ENCODE measurements at regions not wholly inside any gene's neighbourhood (a gene's known extent, or its start where the extent isn't known, plus 50 kb on each side); places are given as distances from the start of the nearest gene placed in this dataset.

DNA sequence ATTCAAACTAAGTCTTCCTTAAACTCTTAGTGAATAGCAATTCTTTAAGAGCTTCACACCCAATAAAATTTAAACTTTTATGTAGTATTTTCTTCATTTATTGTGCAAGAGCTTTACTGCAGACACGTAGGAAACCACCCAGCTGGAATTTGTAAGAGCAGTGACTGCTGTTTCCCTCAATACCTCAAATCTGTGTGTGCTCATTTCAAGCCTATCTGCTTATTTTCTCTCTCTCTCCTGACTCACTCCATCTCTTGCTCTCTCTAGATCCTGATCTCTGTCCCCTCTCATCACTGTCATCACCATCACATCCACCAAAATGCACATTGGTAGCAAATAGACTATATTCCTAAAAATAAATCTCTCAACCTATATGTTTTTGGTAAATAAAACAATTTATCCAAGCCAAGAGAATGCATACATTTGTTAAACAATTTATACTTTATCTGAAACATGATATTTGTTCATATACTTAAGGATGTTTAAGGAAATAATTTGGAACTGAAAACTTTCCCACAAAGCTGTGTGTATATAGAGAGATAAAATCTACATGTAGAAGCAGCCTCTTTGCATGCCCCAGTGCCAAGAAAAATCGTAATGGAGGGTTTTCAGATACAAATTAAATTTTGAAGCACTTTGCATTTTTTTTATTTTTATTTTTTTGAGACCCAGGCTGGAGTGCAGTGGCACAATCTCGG is 273.0 kb downstream of the TFAP2A start:
- TF ChIP-seq, protein P1, sequence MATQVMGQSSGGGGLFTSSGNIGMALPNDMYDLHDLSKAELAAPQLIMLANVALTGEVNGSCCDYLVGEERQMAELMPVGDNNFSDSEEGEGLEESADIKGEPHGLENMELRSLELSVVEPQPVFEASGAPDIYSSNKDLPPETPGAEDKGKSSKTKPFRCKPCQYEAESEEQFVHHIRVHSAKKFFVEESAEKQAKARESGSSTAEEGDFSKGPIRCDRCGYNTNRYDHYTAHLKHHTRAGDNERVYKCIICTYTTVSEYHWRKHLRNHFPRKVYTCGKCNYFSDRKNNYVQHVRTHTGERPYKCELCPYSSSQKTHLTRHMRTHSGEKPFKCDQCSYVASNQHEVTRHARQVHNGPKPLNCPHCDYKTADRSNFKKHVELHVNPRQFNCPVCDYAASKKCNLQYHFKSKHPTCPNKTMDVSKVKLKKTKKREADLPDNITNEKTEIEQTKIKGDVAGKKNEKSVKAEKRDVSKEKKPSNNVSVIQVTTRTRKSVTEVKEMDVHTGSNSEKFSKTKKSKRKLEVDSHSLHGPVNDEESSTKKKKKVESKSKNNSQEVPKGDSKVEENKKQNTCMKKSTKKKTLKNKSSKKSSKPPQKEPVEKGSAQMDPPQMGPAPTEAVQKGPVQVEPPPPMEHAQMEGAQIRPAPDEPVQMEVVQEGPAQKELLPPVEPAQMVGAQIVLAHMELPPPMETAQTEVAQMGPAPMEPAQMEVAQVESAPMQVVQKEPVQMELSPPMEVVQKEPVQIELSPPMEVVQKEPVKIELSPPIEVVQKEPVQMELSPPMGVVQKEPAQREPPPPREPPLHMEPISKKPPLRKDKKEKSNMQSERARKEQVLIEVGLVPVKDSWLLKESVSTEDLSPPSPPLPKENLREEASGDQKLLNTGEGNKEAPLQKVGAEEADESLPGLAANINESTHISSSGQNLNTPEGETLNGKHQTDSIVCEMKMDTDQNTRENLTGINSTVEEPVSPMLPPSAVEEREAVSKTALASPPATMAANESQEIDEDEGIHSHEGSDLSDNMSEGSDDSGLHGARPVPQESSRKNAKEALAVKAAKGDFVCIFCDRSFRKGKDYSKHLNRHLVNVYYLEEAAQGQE (IDR thresholded peaks at IDR 0.05; ENCODE audit: low read depth): no peak
- no peak for TF ChIP-seq NFIC (IDR thresholded peaks at IDR 0.05)
- no peak for TF ChIP-seq ZBTB7A (IDR thresholded peaks at IDR 0.05; ENCODE audit: low read depth)
- no peak for TF ChIP-seq CREB1 (IDR thresholded peaks at IDR 0.05; ENCODE audit: low read depth)
- TF ChIP-seq RAD21 (IDR thresholded peaks at IDR 0.05; ENCODE audit: low read depth): no peak
- TF ChIP-seq EGR1 (IDR thresholded peaks at IDR 0.05): no peak
- no peak for TF ChIP-seq TCF12 (IDR thresholded peaks at IDR 0.05; ENCODE audit: low read depth)
- TF ChIP-seq, protein P2, sequence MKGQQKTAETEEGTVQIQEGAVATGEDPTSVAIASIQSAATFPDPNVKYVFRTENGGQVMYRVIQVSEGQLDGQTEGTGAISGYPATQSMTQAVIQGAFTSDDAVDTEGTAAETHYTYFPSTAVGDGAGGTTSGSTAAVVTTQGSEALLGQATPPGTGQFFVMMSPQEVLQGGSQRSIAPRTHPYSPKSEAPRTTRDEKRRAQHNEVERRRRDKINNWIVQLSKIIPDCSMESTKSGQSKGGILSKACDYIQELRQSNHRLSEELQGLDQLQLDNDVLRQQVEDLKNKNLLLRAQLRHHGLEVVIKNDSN (IDR thresholded peaks at IDR 0.05): no peak
- TF ChIP-seq EP300 (IDR thresholded peaks at IDR 0.05; ENCODE audit: borderline replicate concordance): no peak

- TF ChIP-seq EP300 (IDR thresholded peaks at IDR 0.05; ENCODE audit: borderline replicate concordance) (no peak), EGR1 (IDR thresholded peaks at IDR 0.05) (no peak), NFIC (IDR thresholded peaks at IDR 0.05) (no peak), CREB1 (IDR thresholded peaks at IDR 0.05; ENCODE audit: low read depth) (no peak), TCF12 (IDR thresholded peaks at IDR 0.05; ENCODE audit: low read depth) (no peak), TEAD4 (IDR thresholded peaks at IDR 0.05) (no peak), RAD21 (IDR thresholded peaks at IDR 0.05; ENCODE audit: low read depth) (no peak), ZBTB7A (IDR thresholded peaks at IDR 0.05; ENCODE audit: low read depth) (no peak)
- TF ChIP-seq, protein P2 (IDR thresholded peaks at IDR 0.05): no peak
- TF ChIP-seq, protein P1 (IDR thresholded peaks at IDR 0.05; ENCODE audit: low read depth): no peak
Measured at GRCh38 chr6:10140824-10141223, 274.1 kb downstream of the TFAP2A start.

GRCh38 chr6:10140136-10140535 is 274.7 kb downstream of the TFAP2A start:
- TF ChIP-seq ZBTB7A (IDR thresholded peaks at IDR 0.05; ENCODE audit: low read depth): no peak
- TF ChIP-seq FOXM1 (IDR thresholded peaks at IDR 0.05; ENCODE audit: borderline replicate concordance, low read depth): no peak
- no peak for TF ChIP-seq RAD21 (IDR thresholded peaks at IDR 0.05; ENCODE audit: low read depth)
- TF ChIP-seq TAF1 (IDR thresholded peaks at IDR 0.05; ENCODE audit: low read depth): no peak
- no peak for TF ChIP-seq YY1 (IDR thresholded peaks at IDR 0.05; ENCODE audit: low read depth)
- TF ChIP-seq CEBPB (IDR thresholded peaks at IDR 0.05): no peak
- no peak for TF ChIP-seq EP300 (IDR thresholded peaks at IDR 0.05; ENCODE audit: borderline replicate concordance)
- TF ChIP-seq, protein P1 (IDR thresholded peaks at IDR 0.05; ENCODE audit: low read depth): no peak
- no peak for TF ChIP-seq TEAD4 (IDR thresholded peaks at IDR 0.05)
- no peak for TF ChIP-seq EGR1 (IDR thresholded peaks at IDR 0.05)
- TF ChIP-seq NFIC (IDR thresholded peaks at IDR 0.05): no peak
- TF ChIP-seq, protein P2 (IDR thresholded peaks at IDR 0.05): no peak
- TF ChIP-seq, protein P3, sequence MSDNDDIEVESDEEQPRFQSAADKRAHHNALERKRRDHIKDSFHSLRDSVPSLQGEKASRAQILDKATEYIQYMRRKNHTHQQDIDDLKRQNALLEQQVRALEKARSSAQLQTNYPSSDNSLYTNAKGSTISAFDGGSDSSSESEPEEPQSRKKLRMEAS (IDR thresholded peaks at IDR 0.05): no peak
- no peak for TF ChIP-seq CREB1 (IDR thresholded peaks at IDR 0.05; ENCODE audit: low read depth)
- TF ChIP-seq TCF12 (IDR thresholded peaks at IDR 0.05; ENCODE audit: low read depth): no peak

- no peak for TF ChIP-seq TEAD4 (IDR thresholded peaks at IDR 0.05)
- TF ChIP-seq, protein P2 (IDR thresholded peaks at IDR 0.05): no peak
- TF ChIP-seq TAF1 (IDR thresholded peaks at IDR 0.05; ENCODE audit: low read depth): no peak
- TF ChIP-seq, protein P3 (IDR thresholded peaks at IDR 0.05): no peak
- TF ChIP-seq, protein P1 (IDR thresholded peaks at IDR 0.05; ENCODE audit: low read depth): no peak
- no peak for TF ChIP-seq TCF12 (IDR thresholded peaks at IDR 0.05; ENCODE audit: low read depth)
- TF ChIP-seq EP300 (IDR thresholded peaks at IDR 0.05; ENCODE audit: borderline replicate concordance): no peak
- no peak for TF ChIP-seq CEBPB (IDR thresholded peaks at IDR 0.05)
- no peak for TF ChIP-seq YY1 (IDR thresholded peaks at IDR 0.05; ENCODE audit: low read depth)
Measured at GRCh38 chr6:10138917-10139316, 276.0 kb downstream of the TFAP2A start.

All from Ishikawa (cell line).